IPS-15b (cell line): ENCODE measurements at regions not wholly inside any gene's neighbourhood (a gene's known extent, or its start where the extent isn't known, plus 50 kb on each side); places are given as distances from the start of the nearest gene placed in this dataset.

Experiments
- H3K27me3 ChIP-seq: one replicate; pipeline ENCODE4 v1.6.1; 2013; ENCODE audit warnings: low read length; ENCODE audit not compliant: control insufficient read depth, insufficient read depth
- H3K36me3 ChIP-seq: one replicate; pipeline ENCODE4 v1.6.1; 2013; ENCODE audit warnings: low read length; ENCODE audit not compliant: control insufficient read depth, insufficient read depth
- H3K4me1 ChIP-seq: one replicate; pipeline ENCODE4 v1.6.1; 2013; ENCODE audit warnings: mild to moderate bottlenecking, low read length; ENCODE audit not compliant: control insufficient read depth, insufficient read depth
- H3K4me3 ChIP-seq: one replicate; pipeline ENCODE4 v1.5.1; 2013; ENCODE audit warnings: low read depth, low read length
- H3K9ac ChIP-seq: one replicate; pipeline ENCODE4 v1.6.1; 2013; ENCODE audit warnings: low read depth, mild to moderate bottlenecking, low read length
- H3K9me3 ChIP-seq: one replicate; pipeline ENCODE4 v1.6.1; 2013; ENCODE audit warnings: mild to moderate bottlenecking, low read length; ENCODE audit not compliant: control insufficient read depth, insufficient read depth

DNA sequence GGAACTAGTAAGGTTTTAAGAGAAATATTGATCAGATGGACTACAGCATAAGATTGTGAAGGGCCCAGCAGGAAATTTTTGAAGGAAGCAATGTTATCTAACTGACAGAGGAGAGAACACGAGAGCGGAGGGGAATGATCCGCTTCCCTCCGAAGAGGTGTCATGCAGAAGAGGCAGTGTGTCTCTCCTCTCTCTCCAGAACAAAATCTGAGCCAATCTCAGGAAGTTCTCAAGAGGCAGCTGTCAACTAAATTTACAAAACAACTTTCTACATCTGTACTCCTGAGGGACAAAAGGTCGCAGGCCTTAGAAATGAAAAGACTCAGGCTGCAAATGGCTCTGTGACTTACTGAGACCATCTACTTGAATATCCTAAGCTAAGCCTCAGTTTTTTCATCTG is 224.6 kb upstream of the CDH5 start:
- Histone ChIP-seq H3K4me1 (no peaks in the 10 kb centered on the region), H3K27me3 (no peaks in the 10 kb centered on the region), H3K9me3 (no peaks in the 10 kb centered on the region), H3K4me3 (no peak overlapping the region), H3K36me3 (no peaks in the 10 kb centered on the region), H3K9ac (no peak overlapping the region)

DNA sequence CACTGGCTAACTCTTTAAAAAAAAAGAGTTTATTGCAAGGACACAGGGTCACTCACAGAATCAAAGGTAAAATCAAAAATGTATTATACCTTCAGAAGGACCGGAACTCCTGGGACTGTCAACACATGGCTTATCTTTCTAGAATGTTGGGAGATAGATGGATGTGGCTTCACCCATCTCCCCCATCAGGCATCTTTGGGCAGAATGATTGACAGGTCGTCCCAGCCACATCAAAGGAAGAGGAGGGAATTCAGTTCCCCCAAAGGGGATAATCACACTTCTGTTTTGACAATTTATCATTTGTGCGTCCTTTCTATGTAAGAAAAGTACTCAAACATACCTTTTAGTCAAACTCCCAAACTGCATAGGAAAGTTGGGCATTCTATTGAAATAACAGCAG is 228.6 kb upstream of the CDH5 start:
- Histone ChIP-seq H3K9me3 (no peaks in the 10 kb centered on the region), H3K4me3 (no peak overlapping the region), H3K9ac (no peak overlapping the region), H3K27me3 (no peaks in the 10 kb centered on the region), H3K36me3 (no peaks in the 10 kb centered on the region), H3K4me1 (no peaks in the 10 kb centered on the region)

DNA sequence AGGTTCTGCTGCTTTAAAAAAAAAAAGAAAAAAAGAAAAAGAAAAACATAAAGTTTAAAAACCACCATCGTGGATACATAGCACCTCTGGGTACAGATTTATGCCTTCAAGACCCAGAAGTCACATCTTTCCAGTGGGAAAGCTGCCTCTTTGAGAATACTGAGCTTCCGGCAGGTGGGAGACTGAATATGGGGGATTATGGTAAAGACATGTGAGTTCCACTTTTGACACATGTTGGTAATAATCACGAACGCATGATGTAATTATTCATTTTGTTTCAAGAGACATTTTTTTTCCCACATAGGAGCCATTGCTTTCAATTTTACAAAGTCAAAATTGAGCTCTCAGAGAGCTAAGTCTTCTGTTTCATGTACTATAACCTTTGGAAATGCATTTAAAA is 229.7 kb upstream of the CDH5 start:
- no peaks in the 10 kb centered on the region for H3K4me1 ChIP-seq
- H3K9me3 ChIP-seq: no peaks in the 10 kb centered on the region
- no peaks in the 10 kb centered on the region for H3K36me3 ChIP-seq
- no peak overlapping the region for H3K4me3 ChIP-seq
- H3K27me3 ChIP-seq: no peaks in the 10 kb centered on the region
- H3K9ac ChIP-seq: no peak overlapping the region

DNA sequence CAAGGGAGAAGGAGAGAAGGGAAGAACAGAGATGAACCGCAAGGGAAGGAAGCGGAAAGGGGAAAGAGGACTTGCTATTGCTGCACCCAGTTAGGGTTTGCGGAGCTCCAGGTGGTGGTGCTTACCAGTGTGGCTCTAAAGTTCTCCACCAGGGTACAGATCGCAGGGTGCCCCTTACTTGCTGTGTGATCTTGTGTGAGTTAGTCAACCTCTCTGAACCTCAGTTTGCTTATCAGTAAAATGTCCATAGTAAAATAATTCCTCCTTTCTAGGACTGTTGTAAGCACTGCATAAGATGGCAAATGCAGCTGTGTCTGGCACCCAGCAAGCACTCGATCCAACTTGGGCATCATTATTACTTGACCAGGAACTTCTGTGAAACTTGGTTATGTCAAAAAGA is 230.7 kb upstream of the CDH5 start:
- H3K9ac ChIP-seq: no peak overlapping the region
- no peaks in the 10 kb centered on the region for H3K4me1 ChIP-seq
- no peaks in the 10 kb centered on the region for H3K27me3 ChIP-seq
- H3K36me3 ChIP-seq: no peaks in the 10 kb centered on the region
- no peaks in the 10 kb centered on the region for H3K9me3 ChIP-seq
- no peak overlapping the region for H3K4me3 ChIP-seq

DNA sequence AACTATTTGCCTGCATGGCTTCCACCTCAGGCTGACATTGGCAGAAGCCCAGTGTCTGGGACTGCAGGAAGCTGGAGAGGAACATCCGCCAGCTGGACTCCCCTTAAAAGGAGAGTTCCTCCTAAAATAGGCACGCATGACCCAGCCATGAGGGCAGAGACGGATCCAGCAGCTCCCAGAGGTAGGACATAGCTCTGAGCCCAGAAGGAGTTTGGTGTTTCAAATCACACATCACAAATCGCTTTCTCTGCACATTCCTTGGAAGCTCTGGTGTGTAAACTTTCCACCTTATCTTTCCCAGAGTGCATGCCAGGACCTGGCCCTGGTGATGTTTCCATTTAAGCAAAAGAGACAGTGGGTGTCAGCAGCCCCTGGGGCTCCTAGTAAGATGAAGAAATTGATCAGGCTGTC is 231.1 kb upstream of the CDH5 start:
- Histone ChIP-seq H3K27me3 (no peaks in the 10 kb centered on the region), H3K9ac (no peak overlapping the region), H3K36me3 (no peaks in the 10 kb centered on the region), H3K9me3 (no peaks in the 10 kb centered on the region), H3K4me1 (no peaks in the 10 kb centered on the region), H3K4me3 (no peak overlapping the region)

DNA sequence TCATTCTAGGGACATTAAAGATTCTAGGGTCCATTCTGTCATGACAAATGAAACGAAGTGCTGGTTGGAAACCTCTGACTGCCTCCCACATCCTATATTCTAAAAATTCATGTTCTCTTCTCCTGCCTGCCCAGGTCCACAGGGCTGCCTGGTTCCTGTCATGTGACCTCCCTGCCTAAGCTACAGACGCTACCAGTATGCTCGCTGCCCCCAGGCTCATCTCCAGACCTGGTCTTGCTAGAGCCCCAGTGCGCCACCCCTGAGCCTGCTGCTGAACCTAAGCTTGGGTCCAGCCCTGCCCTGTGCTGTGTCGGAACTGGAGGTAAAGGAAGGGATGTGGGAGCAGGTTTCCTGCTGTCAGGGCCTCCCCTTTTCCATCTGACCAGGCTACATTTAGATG is 231.6 kb upstream of the CDH5 start:
- no peak overlapping the region for H3K9ac ChIP-seq
- no peaks in the 10 kb centered on the region for H3K4me1 ChIP-seq
- no peaks in the 10 kb centered on the region for H3K36me3 ChIP-seq
- H3K4me3 ChIP-seq: no peak overlapping the region
- no peaks in the 10 kb centered on the region for H3K9me3 ChIP-seq
- H3K27me3 ChIP-seq: no peaks in the 10 kb centered on the region

DNA sequence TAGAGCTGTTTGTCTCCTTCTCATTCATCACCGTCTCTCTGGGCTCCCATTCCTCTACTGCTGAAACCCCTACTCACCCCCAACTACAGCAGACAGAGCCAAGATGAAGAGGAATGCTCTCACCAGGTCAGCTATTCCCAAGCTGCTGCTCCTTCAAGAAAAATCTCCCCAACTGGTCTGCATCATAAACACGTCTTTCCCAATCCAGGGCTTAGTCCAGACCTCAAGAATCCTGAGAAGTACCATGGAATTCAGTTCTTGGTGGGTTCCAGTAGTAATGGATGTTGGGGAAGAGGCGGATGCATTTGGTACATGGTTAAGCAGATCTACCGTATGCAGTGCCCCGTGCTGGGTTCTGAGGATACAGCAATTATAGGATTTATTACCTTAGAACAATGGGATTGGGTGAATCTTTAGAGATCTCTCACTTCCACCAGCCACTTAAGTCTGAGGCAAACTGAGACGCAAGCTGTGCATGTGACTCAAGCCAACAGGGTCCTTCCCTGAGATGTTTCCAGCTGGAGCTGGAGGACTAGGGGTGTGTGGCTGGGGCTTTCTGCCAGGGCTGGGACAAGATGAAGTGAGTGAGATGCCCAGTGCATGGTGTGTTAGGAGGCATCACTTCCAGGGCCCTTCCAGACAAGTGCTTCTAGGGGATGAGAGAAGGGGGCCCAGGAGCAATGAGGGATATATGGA is 232.7 kb upstream of the CDH5 start:
- H3K27me3 ChIP-seq: peaks cover 3% of the 10 kb centered on the region
- no peak overlapping the region for H3K9ac ChIP-seq
- H3K4me1 ChIP-seq: no peaks in the 10 kb centered on the region
- no peaks in the 10 kb centered on the region for H3K36me3 ChIP-seq
- H3K4me3 ChIP-seq: no peak overlapping the region
- H3K9me3 ChIP-seq: no peaks in the 10 kb centered on the region

DNA sequence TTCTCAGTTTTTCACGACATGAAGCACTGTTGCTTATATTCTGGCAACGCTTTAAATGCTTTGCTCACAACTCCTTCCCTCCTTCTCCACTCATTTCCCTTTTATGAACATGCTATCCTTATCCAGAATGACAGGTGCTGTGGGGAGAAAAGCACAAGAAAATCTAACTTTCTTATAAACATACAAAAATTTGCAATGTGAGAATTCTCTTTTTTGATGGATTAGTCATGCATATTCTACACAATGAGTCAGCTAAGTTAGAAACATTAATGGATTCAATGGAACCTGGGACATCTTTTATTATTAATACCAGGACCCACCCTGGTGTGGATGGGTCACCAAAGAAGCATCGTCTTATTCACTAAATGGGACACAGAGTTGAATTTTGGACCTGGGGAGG is 234.6 kb upstream of the CDH5 start:
- peaks cover 22% of the 10 kb centered on the region for H3K27me3 ChIP-seq
- H3K36me3 ChIP-seq: no peaks in the 10 kb centered on the region
- no peaks in the 10 kb centered on the region for H3K9me3 ChIP-seq
- peaks cover 5% of the 10 kb centered on the region for H3K4me1 ChIP-seq
- H3K4me3 ChIP-seq: no peak overlapping the region
- no peak overlapping the region for H3K9ac ChIP-seq

DNA sequence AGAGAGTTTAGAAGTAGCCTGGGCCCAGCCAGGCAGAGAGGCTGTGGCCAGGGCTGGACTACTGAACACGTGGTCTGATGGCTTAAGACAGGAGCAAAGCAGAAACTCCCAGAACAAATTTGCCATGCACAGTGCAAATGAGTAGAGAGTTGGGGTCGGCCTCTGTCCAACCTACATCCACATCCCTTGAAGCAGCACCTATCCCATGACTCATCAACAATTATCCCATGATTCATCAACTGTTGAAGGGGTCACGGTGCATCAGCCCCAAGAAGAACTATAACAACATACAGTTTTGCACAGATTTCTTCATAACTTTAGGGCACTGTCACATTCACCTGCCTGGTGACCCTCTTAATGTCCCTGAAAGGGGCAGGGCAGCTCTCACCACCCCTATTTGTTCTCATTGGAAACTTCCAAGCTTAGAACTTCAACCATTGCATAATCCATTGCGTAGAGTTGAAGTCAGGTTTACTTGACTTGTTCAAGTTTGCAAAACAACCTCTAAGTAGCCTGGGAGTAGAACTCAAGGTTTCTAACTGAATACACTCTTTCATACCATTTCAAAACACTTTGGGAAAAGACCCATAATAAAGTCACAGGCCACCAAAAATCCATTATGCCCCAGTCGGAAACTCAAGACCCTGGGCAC is 235.2 kb upstream of the CDH5 start:
- H3K4me3 ChIP-seq: no peak overlapping the region
- H3K9me3 ChIP-seq: no peaks in the 10 kb centered on the region
- no peaks in the 10 kb centered on the region for H3K36me3 ChIP-seq
- peaks cover 24% of the 10 kb centered on the region for H3K27me3 ChIP-seq
- no peak overlapping the region for H3K9ac ChIP-seq
- H3K4me1 ChIP-seq: peaks cover 5% of the 10 kb centered on the region

DNA sequence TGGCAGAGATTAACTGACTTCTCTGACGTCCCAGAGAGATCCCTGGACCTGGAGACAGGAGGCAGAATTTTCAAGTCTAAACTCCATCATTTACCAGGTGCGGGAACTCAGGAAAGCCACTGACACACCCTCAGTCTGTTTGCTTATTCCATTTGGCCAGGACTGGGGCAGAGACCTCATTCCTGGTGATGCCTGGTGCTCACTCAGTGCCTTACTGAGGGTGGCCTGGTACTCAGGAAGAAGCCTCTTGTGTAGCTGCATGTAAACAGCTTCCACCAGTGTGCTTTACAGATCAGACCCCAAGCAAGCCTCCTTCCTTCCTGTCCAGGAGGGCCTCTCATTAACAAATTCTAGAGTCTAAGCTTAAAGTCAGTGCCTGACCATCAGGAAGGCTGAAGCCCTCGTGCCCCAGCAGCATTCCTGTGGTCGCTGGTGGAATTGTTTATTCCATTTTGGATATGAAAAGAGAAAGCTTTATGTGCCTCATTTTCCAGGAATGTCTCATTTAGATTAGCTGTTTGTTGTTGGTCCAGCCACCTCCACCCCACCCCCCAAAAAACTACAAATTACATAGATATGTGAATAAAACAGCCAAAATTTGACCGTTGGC is 236.1 kb upstream of the CDH5 start:
- Histone ChIP-seq H3K4me1 (peaks cover 5% of the 10 kb centered on the region), H3K4me3 (no peak overlapping the region), H3K9me3 (no peaks in the 10 kb centered on the region), H3K9ac (no peak overlapping the region), H3K27me3 (peaks cover 24% of the 10 kb centered on the region), H3K36me3 (no peaks in the 10 kb centered on the region)

DNA sequence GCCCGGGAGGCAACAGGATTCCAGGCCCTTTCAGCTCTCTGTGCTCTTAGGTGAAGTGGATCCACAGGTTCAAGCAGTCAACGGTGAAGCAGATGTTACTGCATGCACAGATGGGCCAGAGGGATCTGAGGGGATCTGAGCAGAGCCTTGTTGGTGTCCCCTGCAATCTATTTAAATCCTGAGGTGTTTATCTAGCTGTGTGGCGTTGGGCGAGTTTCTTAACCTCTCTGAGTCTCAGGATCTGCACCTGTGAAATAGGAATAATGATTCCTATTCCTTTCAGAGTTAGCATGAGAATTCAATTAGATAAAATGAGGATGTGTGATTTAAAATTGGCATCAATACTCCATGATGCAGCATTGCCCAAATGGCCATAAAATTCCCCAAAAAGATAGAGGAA is 237.3 kb upstream of the CDH5 start:
- Histone ChIP-seq H3K4me1 (peaks cover 5% of the 10 kb centered on the region), H3K9ac (no peak overlapping the region), H3K27me3 (peaks cover 24% of the 10 kb centered on the region), H3K36me3 (no peaks in the 10 kb centered on the region), H3K9me3 (no peaks in the 10 kb centered on the region), H3K4me3 (no peak overlapping the region)

DNA sequence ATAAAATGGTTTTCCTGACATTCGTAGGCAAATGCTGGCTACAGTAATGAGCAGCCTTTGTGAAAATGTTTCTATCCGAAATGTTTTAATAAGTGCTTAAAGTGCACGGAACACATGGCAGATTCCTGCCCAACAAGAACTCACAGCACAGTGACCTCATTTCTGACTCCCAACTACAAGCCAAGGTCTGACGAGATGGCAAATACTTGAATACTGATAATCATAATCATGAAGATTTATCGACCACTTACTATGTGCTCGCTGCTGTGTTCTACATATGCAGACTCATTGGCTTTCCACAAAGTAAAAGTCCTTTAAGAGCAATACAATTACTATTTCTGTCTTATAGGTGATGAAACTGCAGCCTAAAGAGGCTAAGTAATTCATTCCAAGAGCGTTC is 238.1 kb upstream of the CDH5 start:
- no peaks in the 10 kb centered on the region for H3K9me3 ChIP-seq
- H3K4me3 ChIP-seq: no peak overlapping the region
- H3K9ac ChIP-seq: no peak overlapping the region
- no peaks in the 10 kb centered on the region for H3K36me3 ChIP-seq
- H3K27me3 ChIP-seq: peaks cover 24% of the 10 kb centered on the region
- peaks cover 5% of the 10 kb centered on the region for H3K4me1 ChIP-seq
